ENCODE measurements at regions not wholly inside any gene's neighbourhood (a gene's known extent, or its start where the extent isn't known, plus 50 kb on each side); places are given as distances from the start of the nearest gene placed in this dataset.
"Not testable (repeated sequence)": the region's sequence is repeated elsewhere in the genome, so short reads cannot be mapped to it uniquely, and the experiment has no call there.

DNA sequence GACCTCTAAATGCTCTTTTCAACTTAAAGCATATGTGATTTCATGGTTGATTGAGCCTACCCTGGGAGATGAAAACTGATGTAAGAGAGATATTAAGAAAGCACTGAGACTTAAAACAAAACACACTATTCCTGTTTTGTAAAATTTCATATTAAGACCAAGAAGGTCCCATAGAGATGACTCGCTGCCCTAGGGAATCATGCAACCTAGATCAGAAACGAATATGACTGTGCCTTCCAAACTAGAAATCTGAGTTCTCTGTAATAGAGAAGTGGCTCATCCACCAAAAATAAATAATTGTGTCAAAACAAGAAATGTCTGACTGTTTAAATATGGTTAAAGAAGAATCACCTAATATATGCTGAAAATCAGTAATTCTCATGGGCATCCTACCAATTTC lies 776.8 kb upstream of the SOX11 start:
- peak; percentile 54 for DNase-seq (ENCODE audit: low read depth)
- no peak overlapping the region for H3K4me3 ChIP-seq (ENCODE audit: low read length)
- TF ChIP-seq, protein P1, sequence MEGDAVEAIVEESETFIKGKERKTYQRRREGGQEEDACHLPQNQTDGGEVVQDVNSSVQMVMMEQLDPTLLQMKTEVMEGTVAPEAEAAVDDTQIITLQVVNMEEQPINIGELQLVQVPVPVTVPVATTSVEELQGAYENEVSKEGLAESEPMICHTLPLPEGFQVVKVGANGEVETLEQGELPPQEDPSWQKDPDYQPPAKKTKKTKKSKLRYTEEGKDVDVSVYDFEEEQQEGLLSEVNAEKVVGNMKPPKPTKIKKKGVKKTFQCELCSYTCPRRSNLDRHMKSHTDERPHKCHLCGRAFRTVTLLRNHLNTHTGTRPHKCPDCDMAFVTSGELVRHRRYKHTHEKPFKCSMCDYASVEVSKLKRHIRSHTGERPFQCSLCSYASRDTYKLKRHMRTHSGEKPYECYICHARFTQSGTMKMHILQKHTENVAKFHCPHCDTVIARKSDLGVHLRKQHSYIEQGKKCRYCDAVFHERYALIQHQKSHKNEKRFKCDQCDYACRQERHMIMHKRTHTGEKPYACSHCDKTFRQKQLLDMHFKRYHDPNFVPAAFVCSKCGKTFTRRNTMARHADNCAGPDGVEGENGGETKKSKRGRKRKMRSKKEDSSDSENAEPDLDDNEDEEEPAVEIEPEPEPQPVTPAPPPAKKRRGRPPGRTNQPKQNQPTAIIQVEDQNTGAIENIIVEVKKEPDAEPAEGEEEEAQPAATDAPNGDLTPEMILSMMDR (IDR thresholded peaks at IDR 0.05; ENCODE audit: insufficient read depth, low read depth, low read length, missing control alignments) = no peak

DNA sequence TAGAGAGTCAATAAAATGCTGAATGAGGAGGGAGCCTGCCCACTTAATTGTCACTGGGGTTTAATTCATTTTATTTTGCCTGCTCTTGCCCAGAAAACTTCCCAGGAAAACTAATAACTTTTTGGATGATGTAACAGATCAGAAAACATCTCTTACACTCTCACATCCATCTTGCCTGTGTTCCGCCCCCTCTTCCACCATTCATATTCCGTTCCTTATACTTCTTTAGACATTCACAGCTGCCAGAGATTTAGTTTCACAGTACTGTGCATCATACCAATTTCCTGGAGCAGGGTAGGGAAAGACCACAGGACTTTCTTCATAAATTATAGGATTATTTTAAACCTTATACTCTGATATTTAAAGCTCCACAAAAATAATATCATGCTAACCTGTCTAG lies 776.1 kb upstream of the SOX11 start:
- no peak for DNase-seq (ENCODE audit: low read depth)
- TF ChIP-seq, protein P1 (IDR thresholded peaks at IDR 0.05; ENCODE audit: insufficient read depth, low read depth, low read length, missing control alignments) = no peak

DNA sequence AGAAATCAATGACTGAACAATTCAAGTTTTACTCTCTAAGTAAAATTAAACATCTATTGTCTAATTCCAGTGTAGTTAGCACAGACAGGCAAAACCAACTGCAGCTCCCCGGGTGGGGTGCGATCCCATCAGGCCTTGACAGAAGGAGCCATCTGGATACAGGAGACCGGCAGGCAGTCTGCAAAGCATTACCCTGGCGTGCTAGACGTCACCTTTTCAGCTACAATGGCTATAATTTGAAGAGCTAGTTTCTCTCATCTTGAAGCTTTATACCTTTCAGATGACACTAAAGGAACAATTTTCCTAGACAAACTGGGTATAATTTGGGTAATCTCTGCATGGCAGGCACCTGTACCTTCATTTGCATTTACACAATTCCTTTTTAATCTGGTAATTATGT lies 761.5 kb upstream of the SOX11 start:
- TF ChIP-seq, protein P1 (IDR thresholded peaks at IDR 0.05; ENCODE audit: insufficient read depth, low read depth, low read length, missing control alignments) = no peak
- DNase-seq (ENCODE audit: low read depth) = no peak
- H3K4me3 ChIP-seq (ENCODE audit: low read length) = no peak overlapping the region

More for the DNA sequence above, 776.1 kb upstream of the SOX11 start:
- no peak overlapping the region for H3K4me3 ChIP-seq (ENCODE audit: low read length)

DNA sequence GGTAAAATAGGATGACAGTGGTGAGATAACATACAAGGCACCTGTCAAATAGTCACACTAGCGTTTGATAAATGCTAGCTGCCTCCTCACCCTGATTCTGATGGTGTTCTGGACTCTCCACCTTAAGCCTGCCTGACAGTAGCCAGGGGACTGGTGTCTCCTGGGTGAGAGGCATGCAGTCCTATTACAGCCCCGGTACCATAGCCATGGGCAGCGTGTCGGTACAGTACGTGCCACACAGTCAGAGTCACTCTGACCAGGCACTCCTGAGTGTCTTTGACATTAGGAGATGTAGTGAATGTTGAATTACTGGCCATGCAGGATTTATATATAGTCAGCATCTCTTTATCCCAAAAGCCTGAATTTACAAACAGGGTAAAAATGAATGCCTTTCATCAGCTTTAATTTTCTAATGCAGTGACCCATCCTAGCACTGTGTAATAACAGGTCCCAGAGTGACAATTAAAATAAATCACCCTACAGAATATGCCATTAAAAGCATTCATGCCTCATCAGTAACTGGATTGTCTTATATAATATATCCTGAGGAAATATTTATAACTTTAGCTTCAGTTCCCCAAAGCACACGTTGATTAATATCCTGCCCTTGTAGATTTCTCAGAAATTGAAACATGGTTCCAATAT lies 760.3 kb upstream of the SOX11 start:
- TF ChIP-seq, protein P1 (IDR thresholded peaks at IDR 0.05; ENCODE audit: insufficient read depth, low read depth, low read length, missing control alignments) = no peak

DNA sequence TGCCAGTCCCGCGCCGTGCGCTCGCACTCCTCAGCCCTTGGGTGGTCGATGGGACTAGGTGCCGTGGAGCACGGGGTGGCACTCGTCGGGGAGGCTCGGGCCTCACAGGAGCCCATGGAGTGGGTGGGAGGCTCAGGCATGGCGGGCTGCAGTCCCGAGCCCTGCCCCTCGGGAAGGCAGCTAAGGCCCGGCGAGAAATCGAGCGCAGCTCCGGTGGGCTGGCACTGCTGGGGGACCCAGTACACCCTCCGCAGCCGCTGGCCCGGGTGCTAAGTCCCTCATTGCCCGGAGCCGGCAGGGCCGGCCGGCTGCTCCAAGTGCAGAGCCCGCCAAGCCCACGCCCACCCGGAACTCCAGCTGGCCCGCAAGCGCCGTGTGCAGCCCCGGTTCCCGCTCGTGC lies 756.9 kb upstream of the SOX11 start:
- not testable (repeated sequence) for DNase-seq (ENCODE audit: low read depth); H3K4me3 ChIP-seq (ENCODE audit: low read length)

More for the DNA sequence above, 760.3 kb upstream of the SOX11 start:
- no peak for DNase-seq (ENCODE audit: low read depth)
- H3K4me3 ChIP-seq (ENCODE audit: low read length) = no peak overlapping the region

DNA sequence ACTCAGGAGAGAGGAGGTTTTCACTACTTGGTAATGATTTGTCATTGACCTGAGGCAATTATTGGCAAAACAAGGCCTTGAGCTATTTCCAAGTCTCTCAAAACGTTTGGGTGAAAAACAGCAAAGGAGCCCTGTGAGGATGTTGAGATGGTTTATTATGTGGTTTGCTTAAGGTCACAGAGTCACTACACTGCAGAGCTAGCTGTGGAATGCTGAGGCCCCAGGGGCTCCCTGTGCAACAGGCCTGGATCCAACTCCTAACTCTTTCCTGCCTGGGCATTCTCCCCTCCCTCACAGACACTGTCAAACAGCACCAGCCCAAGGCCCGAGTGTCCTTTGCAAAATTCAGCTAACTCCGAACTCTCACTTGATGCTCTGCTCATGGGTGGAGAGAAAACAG lies 754.6 kb upstream of the SOX11 start:
- no peak overlapping the region for H3K4me3 ChIP-seq (ENCODE audit: low read length)
- no peak for DNase-seq (ENCODE audit: low read depth)
- TF ChIP-seq, protein P1 (IDR thresholded peaks at IDR 0.05; ENCODE audit: insufficient read depth, low read depth, low read length, missing control alignments) = no peak

DNA sequence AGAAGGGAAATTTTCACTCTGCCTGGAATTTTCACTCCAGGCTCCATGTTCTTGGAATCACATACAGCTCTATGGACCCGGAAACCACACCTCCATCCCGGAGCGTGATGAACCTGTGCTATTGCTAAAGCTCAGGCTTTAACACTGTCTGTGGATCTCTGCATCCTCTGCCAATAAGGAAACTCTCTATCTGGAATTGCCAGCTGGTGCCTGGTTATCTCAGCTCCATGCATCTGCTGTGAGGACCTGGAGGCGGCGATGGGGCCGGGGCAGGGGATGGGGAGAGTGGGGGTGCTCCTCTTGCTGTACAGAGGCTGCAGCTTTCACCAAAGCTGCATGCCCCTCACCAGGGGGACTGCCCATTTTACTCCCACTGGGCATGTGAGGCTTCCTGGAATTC lies 754.0 kb upstream of the SOX11 start:
- H3K4me3 ChIP-seq (ENCODE audit: low read length) = no peak overlapping the region
- TF ChIP-seq, protein P1 (IDR thresholded peaks at IDR 0.05; ENCODE audit: insufficient read depth, low read depth, low read length, missing control alignments) = no peak
- DNase-seq (ENCODE audit: low read depth) = no peak

Measured in epithelial cell of esophagus (primary cell).